Heart left ventricle (tissue), 16 donors: ENCODE measurements at regions not wholly inside any gene's neighbourhood (a gene's known extent, or its start where the extent isn't known, plus 50 kb on each side); places are given as distances from the start of the nearest gene placed in this dataset.
"Not testable (repeated sequence)": the region's sequence is repeated elsewhere in the genome, so short reads cannot be mapped to it uniquely, and the experiment has no call there.

ENCODE experiments used
- ATAC-seq, 4 donors: fragments of 200-7000 bp; cut with Tn5 transposase; one replicate each; pipeline ENCODE4 v1.9.1; 2020 to 2022; ENCODE audit warnings: moderate library complexity in 4 of 4, mild to moderate bottlenecking in 3 of 4, moderate number of reproducible peaks in 1 of 4
- DNase-seq, 5 donors: peaks; one replicate each; pipeline ENCODE4 v3.0.0-alpha.2; 2020
- H3K27ac ChIP-seq, 12 donors: fragments of 200-600 bp; sonication (generic) in 4 of 12; one replicate each; pipeline versions ENCODE4 v1.5.0 to v1.8.0; 2016 to 2022; ENCODE audit warnings: mild to moderate bottlenecking in 2 of 12
- H3K27me3 ChIP-seq, 9 donors: fragments of 200-600 bp; sonication (generic) in 2 of 9; one replicate each; pipeline versions ENCODE4 v1.5.1 to v1.8.0; 2016 to 2022; ENCODE audit warnings: mild to moderate bottlenecking in 3 of 9
- H3K36me3 ChIP-seq, 9 donors: fragments of 200-600 bp; sonication (generic) in 2 of 9; one replicate each; pipeline versions ENCODE4 v1.5.0 to v1.8.0; 2018 to 2022; ENCODE audit warnings: mild to moderate bottlenecking in 2 of 9
- H3K4me1 ChIP-seq, 12 donors: fragments of 200-600 bp; sonication (generic) in 4 of 12; one replicate each; pipeline versions ENCODE4 v1.5.0 to v1.8.0; 2016 to 2022; ENCODE audit warnings: mild to moderate bottlenecking in 3 of 12
- H3K4me3 ChIP-seq, 12 donors: fragments of 200-600 bp; sonication (generic) in 4 of 12; one replicate each; pipeline versions ENCODE4 v1.5.0 to v1.8.0; 2017 to 2022; ENCODE audit warnings: mild to moderate bottlenecking in 9 of 12, moderate library complexity in 4 of 12
- H3K9me3 ChIP-seq, 12 donors: fragments of 200-600 bp; sonication (generic) in 4 of 12; one replicate each; pipeline versions ENCODE4 v1.5.0 to v1.8.0; 2016 to 2022; ENCODE audit warnings: mild to moderate bottlenecking in 1 of 12
- POLR2A ChIP-seq, 2 donors: fragments of 450-650 bp; IDR thresholded peaks; one replicate each; pipeline ENCODE4 v1.6.1; 2017; ENCODE audit warnings: antibody characterized with exemption in 2 of 2, mild to moderate bottlenecking in 2 of 2, moderate library complexity in 2 of 2
- WGBS, 4 donors: extraction: QIAGEN DNeasy Blood & Tissue Kit in 2 of 4; methylation state at CpG; one replicate each; pipeline versions ENCODE4 v1.1.5 to v1.1.7; 2013 to 2018; 5-methylcytosine and 5-hydroxymethylcytosine counted together
- intact Hi-C, 10 donors: fragments of 100-400 bp; cut with DNase I; formaldehyde crosslinking; loops; one replicate each; pipeline versions ENCODE4 v1.11.1 to v1.14.2; 2022
- TF ChIP-seq, protein P1 (sequence below), 12 donors: fragments of 200-600 bp; sonication (generic) in 4 of 12; IDR thresholded peaks; one replicate each; pipeline versions ENCODE4 v1.5.0 to v1.8.0; 2018 to 2022; ENCODE audit warnings: antibody characterized with exemption in 12 of 12, mild to moderate bottlenecking in 5 of 12
- donor health status: ischemic (EF 13 %, LVEDD 7.1; RV severe dilation, severe dysfunction).
- donor health status: healthy with polysubstance abuse.
- donor health status: DM: no; HTN: yes; CAD: no.
- donor health status: DM: no; HTN: no; CAD: no.
- donor health status: ischemic (EF 25% LVEDD 6.9; RV normal size, moderate dysfunction).
- donor health status: ischemic (EF 25% LVEDD 5.7; RV mildly dilated, moderate dysfunction).
- donor health status: healthy.
- donor health status: DM: yes; HTN: yes; CAD: no.
- donor health status: ischemic (EF 35%, LVEDD 5.7; RV mildly dilated, moderate dysfunction).
- donor health status: nonischemic (EF 11% LVEDD 7.7; RV severe dilation, severe dysfunction).
- donor health status: DM: yes; HTN: yes; CAD: no.
- donor health status: PGD.
- donor health status: ischemic (EF 29% LVEDD 5.4; RV normal size, mild dysfunction).
- donor health status: nonischemic (EF 23%, LVEDD 6.1; RV moderate dilation, normal function).

DNA sequence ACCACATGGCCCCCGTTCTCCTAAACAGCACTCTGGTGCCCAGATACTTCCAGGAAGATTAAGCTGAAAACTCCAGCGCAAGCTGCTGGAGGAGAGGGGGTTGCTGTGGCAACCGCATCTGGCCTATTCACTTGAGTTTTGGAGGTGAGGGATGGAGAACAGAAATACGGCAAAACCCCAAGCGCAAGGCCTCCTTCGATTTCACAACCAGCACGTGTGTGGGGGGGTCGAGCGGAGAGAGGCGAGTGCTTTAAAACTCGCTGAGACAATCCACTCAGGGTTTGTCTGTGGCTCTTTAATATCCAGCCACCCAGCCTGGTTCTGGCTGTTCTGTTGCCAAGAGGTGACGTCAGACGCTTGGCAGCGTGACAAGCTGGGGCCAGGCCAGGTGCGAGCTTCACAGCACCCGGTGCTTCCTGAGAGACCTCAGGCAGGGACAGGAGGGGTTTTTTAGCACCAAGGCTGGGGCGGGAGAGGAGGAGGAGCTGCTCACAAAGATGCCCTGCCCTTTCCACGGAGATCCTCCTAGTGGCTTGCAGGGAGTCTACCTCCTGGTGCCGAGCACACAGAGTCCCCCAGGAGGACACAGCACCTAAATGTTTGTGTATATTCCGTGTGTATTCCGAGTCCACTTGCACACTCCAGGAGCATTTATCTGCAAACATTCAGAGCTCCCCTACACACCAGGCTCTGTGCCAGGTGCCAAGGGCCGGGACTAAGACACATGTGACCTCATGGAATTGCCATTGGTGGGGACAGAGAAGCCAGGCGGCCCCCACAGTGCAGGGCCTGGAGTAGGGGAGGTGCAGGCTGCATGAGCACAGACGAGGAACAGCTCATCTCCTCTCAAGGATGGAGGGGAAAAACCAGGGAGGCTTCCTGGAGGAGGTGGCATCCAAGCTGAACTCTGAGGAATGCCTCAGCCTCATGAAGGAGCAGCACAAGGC, 194.6 kb downstream of the OLFM1 start:
- Histone ChIP-seq H3K4me3 (no peak overlapping the region), H3K27me3 (peaks cover 0 to 18% (median 0%) of the 10 kb centered on the region in 9 donors)
- DNase-seq, result peak; percentile 44 to 80 (median 70)

DNA sequence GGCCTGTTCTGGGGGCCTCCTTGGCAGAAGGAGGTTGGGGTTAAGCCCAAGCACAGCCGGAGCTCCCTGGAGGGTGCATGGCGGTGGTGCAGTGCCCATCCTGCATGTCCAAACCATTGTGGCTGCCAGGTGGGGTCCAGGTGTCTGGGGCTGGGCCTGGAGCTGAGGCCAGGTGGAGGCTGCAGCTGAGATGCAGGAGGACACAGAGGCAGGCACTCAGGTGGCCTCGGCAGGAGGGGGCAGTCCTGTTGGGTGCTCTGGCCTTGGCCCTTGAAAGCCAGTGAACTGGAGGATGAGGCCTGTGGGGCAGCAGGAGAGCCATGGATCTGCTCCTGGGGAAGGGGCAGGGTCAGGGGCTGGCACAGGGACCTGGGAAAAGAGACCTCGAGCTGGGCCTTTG, 195.3 kb downstream of the OLFM1 start:
- Histone ChIP-seq H3K9me3 (no peaks in the 10 kb centered on the region), H3K27me3 (peaks cover 0 to 11% (median 0%) of the 10 kb centered on the region in 9 donors), H3K27ac (no peak overlapping the region), H3K4me1 (peaks cover 0 to 15% (median 7%) of the 10 kb centered on the region in 12 donors), H3K36me3 (no peaks in the 10 kb centered on the region), H3K4me3 (no peak overlapping the region)
- no peak for DNase-seq
- no peak for ATAC-seq
- TF ChIP-seq POLR2A (IDR thresholded peaks at IDR 0.05), result no peak
- TF ChIP-seq, protein P1, sequence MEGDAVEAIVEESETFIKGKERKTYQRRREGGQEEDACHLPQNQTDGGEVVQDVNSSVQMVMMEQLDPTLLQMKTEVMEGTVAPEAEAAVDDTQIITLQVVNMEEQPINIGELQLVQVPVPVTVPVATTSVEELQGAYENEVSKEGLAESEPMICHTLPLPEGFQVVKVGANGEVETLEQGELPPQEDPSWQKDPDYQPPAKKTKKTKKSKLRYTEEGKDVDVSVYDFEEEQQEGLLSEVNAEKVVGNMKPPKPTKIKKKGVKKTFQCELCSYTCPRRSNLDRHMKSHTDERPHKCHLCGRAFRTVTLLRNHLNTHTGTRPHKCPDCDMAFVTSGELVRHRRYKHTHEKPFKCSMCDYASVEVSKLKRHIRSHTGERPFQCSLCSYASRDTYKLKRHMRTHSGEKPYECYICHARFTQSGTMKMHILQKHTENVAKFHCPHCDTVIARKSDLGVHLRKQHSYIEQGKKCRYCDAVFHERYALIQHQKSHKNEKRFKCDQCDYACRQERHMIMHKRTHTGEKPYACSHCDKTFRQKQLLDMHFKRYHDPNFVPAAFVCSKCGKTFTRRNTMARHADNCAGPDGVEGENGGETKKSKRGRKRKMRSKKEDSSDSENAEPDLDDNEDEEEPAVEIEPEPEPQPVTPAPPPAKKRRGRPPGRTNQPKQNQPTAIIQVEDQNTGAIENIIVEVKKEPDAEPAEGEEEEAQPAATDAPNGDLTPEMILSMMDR (IDR thresholded peaks at IDR 0.05), result no peak
- intact Hi-C loops, result no loop called here
- WGBS, 4 donors, result 73 to 79% (median 76%) methylated on average over 4 of the region's 4 CpGs

More for the DNA sequence above, 194.6 kb downstream of the OLFM1 start:
- H3K4me1 ChIP-seq, result peaks cover 0 to 15% (median 7%) of the 10 kb centered on the region in 12 donors
- no peak overlapping the region for H3K27ac ChIP-seq
- intact Hi-C loops, result no loop called here
- TF ChIP-seq, protein P1 (IDR thresholded peaks at IDR 0.05), result no peak
- no peak for TF ChIP-seq POLR2A (IDR thresholded peaks at IDR 0.05)
- no peaks in the 10 kb centered on the region for H3K9me3 ChIP-seq
- peak; percentile 79 to 92 (median 86) for ATAC-seq
- H3K36me3 ChIP-seq, result no peaks in the 10 kb centered on the region
- WGBS, 4 donors, result 13 to 18% (median 15%) methylated on average over 20 to 24 of the region's 24 CpGs

DNA sequence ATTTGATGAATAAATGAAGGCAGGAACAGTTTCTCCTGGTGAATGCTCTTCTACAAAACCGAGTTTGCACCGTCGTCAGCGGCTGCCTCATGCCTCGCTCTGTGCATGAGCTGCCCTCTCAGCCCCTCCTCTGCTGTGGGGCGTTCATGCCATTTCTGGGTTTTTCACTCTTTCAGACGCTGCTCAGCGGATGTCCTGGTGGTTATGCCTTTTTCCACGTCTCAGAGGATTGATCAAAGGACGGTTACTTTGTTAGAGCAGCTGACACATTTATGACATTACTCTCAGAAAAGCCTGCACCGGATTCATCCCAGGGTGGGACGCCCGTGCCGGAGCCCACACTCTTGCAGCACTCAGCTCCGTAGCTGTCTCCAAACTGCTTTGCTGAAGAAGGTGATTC, 195.9 kb upstream of the PPP1R26 start:
- TF ChIP-seq, protein P1 (IDR thresholded peaks at IDR 0.05), result no peak
- TF ChIP-seq POLR2A (IDR thresholded peaks at IDR 0.05), result no peak
- Histone ChIP-seq H3K27ac (no peak overlapping the region), H3K27me3 (peaks cover 0 to 10% (median 0%) of the 10 kb centered on the region in 9 donors), H3K4me1 (peaks cover 0 to 15% (median 7%) of the 10 kb centered on the region in 12 donors), H3K4me3 (no peak overlapping the region), H3K36me3 (no peaks in the 10 kb centered on the region), H3K9me3 (no peaks in the 10 kb centered on the region)
- 61 to 70% (median 64%) methylated on average over 15 of the region's 15 CpGs for WGBS, 4 donors
- ATAC-seq, result no peak
- intact Hi-C loops, result no loop called here
- DNase-seq, result no peak

DNA sequence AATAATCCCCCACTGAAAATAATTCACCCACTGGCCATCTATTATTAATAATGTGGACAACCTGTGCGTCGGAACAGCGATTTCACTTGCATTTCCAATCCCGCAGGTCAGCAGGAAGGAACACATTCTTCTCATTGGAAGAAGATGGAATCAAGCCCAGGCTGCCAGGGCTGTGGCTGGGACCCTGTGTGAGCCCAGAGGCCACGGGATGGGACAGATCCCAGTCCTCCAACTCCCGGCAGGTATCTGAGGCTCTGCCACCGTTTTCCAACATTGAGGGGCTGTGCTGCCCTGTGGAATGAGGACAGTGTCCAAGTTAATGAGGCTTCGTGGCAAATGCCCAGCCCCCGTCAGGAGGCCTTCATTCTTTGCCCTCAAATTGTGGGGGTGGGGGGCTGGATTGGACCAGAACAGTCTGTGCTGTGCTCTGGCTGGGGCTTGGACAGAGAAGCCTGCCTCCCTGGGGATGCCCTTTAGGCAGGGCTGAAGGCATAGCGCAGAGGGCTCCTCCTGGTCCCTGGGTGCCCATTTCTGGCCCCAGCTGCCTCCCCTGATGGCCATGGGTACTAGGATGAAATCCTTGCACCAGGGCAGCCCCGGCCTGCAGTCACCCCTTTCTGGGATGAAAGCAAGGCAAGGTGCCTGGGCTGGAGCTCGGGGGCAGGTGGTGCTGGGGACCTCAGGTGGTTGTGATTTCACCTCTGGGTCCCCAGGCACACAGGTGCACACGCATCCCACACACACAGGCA, 195.0 kb upstream of the PPP1R26 start:
- TF ChIP-seq POLR2A (IDR thresholded peaks at IDR 0.05), result no peak
- Histone ChIP-seq H3K27me3 (peaks cover 0 to 5% (median 0%) of the 10 kb centered on the region in 9 donors), H3K27ac (no peak overlapping the region), H3K36me3 (no peaks in the 10 kb centered on the region), H3K9me3 (no peaks in the 10 kb centered on the region), H3K4me3 (no peak overlapping the region), H3K4me1 (peaks cover 0 to 18% (median 8%) of the 10 kb centered on the region in 12 donors)
- no peak for DNase-seq
- 64 to 81% (median 77%) methylated on average over 11 to 13 of the region's 13 CpGs for WGBS, 4 donors
- intact Hi-C loops, result no loop called here
- ATAC-seq, result no peak

DNA sequence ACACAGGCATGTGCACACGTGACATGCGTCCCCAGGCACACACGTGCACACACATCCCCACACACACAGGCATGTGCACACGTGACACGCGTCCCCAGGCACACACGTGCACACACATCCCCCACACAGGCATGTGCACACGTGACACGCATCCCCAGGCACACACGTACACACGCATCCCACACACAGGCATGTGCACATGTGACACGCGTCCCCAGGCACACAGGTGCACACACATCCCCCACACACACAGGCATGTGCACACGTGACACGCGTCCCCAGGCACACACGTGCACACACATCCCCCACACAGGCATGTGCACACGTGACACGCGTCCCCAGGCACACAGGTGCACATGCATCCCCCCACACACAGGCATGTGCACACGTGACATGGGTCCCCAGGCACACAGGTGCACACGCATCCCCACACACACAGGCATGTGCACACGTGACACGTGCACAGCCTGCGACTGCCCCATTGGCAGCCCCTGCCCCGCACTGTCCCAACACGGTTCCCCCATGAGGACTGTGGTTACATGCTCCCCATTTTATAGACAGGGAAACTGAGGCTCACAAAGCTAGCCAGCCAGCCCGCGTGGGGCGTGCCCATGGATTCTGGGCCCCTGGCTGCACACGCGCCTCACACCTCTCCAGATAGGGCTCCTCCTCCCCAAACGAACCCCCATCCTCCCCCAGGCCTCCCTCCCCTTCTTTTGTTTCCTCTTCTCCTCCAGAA, 193.2 kb upstream of the PPP1R26 start:
- peaks cover 0 to 29% (median 11%) of the 10 kb centered on the region in 12 donors for H3K4me1 ChIP-seq
- H3K27ac ChIP-seq, H3K27me3 ChIP-seq, DNase-seq, intact Hi-C loops, H3K4me3 ChIP-seq, H3K36me3 ChIP-seq, H3K9me3 ChIP-seq, ATAC-seq: not testable (repeated sequence)
- 85 to 91% (median 90%) methylated on average over 27 to 33 of the region's 33 CpGs for WGBS, 4 donors
